ENCODE measurements at regions not wholly inside any gene's neighbourhood (a gene's known extent, or its start where the extent isn't known, plus 50 kb on each side); places are given as distances from the start of the nearest gene placed in this dataset.

GRCh38 chr1:58266242-58266641, 280.3 kb downstream of the OMA1 start:
- no peak for TF ChIP-seq CTCF (conservative IDR thresholded peaks at IDR 0.05; ENCODE audit: low read depth, low read length)
- no peak for TF ChIP-seq EZH2phosphoT487 (IDR thresholded peaks at IDR 0.05; ENCODE audit: borderline replicate concordance, low read length)
- no peak for TF ChIP-seq EZH2 (IDR thresholded peaks at IDR 0.05; ENCODE audit: low read length, unreplicated experiment)

Measured in PC-3 (cell line).